H1 (cell line): ENCODE measurements at regions not wholly inside any gene's neighbourhood (a gene's known extent, or its start where the extent isn't known, plus 50 kb on each side); places are given as distances from the start of the nearest gene placed in this dataset.

Experiments used
- CEBPB ChIP-seq: IDR thresholded peaks from 2 replicates; pipeline ENCODE4 v1.6.1; 2012; ENCODE audit warnings: low read depth, low read length
- CHD2 ChIP-seq: IDR thresholded peaks from 2 replicates; pipeline ENCODE4 v1.6.1; 2012; ENCODE audit warnings: low read length, improper control_type of control experiment
- EZH2 ChIP-seq: fragments of 200-600 bp; sonication (generic); IDR thresholded peaks from 2 replicates; pipeline ENCODE4 v1.7.1; 2012; ENCODE audit warnings: low read depth, mild to moderate bottlenecking, moderate library complexity, low read length, inconsistent platforms; ENCODE audit not compliant: severe bottlenecking
- POLR2AphosphoS5 ChIP-seq: IDR thresholded peaks from 2 replicates; pipeline ENCODE4 v1.6.1; 2011; ENCODE audit warnings: low read depth, low read length
- RFX5 ChIP-seq: IDR thresholded peaks from 2 replicates; pipeline ENCODE4 v1.6.1; 2011; ENCODE audit warnings: low read depth, low read length, improper control_type of control experiment, borderline replicate concordance
- SP1 ChIP-seq: IDR thresholded peaks from 2 replicates; pipeline ENCODE4 v1.6.1; 2011; ENCODE audit warnings: low read depth, low read length
- SRF ChIP-seq: IDR thresholded peaks from 2 replicates; pipeline ENCODE4 v1.6.1; 2011; ENCODE audit warnings: mild to moderate bottlenecking, low read depth, low read length, moderate library complexity
- TF ChIP-seq, protein P1 (sequence below), 3 experiments: IDR thresholded peaks; 1 replicate in 2 of 3; 2 replicates in 1 of 3; pipeline versions ENCODE4 v1.5.1 to v1.6.1; 2011; ENCODE audit warnings: low read length in 3 of 3, mild to moderate bottlenecking in 3 of 3, inconsistent platforms in 2 of 3, low read depth in 1 of 3, moderate library complexity in 1 of 3; ENCODE audit not compliant: insufficient read depth in 1 of 3; ENCODE audit errors: control extremely low read depth in 1 of 3
- TF ChIP-seq, protein P2 (sequence below): fragments of 300-600 bp; sonication (generic); IDR thresholded peaks from 2 replicates; pipeline ENCODE4 v1.7.1; 2012; ENCODE audit warnings: low read length, moderate library complexity, mild to moderate bottlenecking, inconsistent platforms; ENCODE audit not compliant: insufficient replicate concordance

DNA sequence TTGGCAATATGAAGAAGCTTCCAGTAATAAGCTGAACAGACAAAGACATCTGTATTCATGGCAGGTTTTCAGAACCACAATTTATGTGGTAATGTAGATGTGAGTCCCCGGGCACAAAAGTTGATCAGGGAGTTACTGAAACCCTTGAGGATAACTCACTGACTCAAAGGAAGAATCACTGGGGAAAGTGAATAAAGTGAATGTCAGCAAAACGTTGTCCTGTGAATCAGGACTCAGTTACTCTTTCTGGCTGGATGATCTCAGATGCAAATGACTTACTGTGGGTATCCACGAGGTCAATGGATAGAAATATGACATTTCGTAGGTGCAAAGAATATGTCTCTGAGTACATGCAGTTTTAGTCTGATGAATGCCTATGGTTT is 172.8 kb upstream of the CTBP2 start:
- TF ChIP-seq SP1 (no peak), SRF (no peak), EZH2 (no peak), POLR2AphosphoS5 (no peak), RFX5 (no peak), CEBPB (no peak), CHD2 (no peak)
- TF ChIP-seq, protein P1, sequence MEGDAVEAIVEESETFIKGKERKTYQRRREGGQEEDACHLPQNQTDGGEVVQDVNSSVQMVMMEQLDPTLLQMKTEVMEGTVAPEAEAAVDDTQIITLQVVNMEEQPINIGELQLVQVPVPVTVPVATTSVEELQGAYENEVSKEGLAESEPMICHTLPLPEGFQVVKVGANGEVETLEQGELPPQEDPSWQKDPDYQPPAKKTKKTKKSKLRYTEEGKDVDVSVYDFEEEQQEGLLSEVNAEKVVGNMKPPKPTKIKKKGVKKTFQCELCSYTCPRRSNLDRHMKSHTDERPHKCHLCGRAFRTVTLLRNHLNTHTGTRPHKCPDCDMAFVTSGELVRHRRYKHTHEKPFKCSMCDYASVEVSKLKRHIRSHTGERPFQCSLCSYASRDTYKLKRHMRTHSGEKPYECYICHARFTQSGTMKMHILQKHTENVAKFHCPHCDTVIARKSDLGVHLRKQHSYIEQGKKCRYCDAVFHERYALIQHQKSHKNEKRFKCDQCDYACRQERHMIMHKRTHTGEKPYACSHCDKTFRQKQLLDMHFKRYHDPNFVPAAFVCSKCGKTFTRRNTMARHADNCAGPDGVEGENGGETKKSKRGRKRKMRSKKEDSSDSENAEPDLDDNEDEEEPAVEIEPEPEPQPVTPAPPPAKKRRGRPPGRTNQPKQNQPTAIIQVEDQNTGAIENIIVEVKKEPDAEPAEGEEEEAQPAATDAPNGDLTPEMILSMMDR (IDR thresholded peaks at IDR 0.05; ENCODE audit: control extremely low read depth in 1 of 3, insufficient read depth in 1 of 3, low read depth in 1 of 3, low read length in 3 of 3): no peak
- TF ChIP-seq, protein P2, sequence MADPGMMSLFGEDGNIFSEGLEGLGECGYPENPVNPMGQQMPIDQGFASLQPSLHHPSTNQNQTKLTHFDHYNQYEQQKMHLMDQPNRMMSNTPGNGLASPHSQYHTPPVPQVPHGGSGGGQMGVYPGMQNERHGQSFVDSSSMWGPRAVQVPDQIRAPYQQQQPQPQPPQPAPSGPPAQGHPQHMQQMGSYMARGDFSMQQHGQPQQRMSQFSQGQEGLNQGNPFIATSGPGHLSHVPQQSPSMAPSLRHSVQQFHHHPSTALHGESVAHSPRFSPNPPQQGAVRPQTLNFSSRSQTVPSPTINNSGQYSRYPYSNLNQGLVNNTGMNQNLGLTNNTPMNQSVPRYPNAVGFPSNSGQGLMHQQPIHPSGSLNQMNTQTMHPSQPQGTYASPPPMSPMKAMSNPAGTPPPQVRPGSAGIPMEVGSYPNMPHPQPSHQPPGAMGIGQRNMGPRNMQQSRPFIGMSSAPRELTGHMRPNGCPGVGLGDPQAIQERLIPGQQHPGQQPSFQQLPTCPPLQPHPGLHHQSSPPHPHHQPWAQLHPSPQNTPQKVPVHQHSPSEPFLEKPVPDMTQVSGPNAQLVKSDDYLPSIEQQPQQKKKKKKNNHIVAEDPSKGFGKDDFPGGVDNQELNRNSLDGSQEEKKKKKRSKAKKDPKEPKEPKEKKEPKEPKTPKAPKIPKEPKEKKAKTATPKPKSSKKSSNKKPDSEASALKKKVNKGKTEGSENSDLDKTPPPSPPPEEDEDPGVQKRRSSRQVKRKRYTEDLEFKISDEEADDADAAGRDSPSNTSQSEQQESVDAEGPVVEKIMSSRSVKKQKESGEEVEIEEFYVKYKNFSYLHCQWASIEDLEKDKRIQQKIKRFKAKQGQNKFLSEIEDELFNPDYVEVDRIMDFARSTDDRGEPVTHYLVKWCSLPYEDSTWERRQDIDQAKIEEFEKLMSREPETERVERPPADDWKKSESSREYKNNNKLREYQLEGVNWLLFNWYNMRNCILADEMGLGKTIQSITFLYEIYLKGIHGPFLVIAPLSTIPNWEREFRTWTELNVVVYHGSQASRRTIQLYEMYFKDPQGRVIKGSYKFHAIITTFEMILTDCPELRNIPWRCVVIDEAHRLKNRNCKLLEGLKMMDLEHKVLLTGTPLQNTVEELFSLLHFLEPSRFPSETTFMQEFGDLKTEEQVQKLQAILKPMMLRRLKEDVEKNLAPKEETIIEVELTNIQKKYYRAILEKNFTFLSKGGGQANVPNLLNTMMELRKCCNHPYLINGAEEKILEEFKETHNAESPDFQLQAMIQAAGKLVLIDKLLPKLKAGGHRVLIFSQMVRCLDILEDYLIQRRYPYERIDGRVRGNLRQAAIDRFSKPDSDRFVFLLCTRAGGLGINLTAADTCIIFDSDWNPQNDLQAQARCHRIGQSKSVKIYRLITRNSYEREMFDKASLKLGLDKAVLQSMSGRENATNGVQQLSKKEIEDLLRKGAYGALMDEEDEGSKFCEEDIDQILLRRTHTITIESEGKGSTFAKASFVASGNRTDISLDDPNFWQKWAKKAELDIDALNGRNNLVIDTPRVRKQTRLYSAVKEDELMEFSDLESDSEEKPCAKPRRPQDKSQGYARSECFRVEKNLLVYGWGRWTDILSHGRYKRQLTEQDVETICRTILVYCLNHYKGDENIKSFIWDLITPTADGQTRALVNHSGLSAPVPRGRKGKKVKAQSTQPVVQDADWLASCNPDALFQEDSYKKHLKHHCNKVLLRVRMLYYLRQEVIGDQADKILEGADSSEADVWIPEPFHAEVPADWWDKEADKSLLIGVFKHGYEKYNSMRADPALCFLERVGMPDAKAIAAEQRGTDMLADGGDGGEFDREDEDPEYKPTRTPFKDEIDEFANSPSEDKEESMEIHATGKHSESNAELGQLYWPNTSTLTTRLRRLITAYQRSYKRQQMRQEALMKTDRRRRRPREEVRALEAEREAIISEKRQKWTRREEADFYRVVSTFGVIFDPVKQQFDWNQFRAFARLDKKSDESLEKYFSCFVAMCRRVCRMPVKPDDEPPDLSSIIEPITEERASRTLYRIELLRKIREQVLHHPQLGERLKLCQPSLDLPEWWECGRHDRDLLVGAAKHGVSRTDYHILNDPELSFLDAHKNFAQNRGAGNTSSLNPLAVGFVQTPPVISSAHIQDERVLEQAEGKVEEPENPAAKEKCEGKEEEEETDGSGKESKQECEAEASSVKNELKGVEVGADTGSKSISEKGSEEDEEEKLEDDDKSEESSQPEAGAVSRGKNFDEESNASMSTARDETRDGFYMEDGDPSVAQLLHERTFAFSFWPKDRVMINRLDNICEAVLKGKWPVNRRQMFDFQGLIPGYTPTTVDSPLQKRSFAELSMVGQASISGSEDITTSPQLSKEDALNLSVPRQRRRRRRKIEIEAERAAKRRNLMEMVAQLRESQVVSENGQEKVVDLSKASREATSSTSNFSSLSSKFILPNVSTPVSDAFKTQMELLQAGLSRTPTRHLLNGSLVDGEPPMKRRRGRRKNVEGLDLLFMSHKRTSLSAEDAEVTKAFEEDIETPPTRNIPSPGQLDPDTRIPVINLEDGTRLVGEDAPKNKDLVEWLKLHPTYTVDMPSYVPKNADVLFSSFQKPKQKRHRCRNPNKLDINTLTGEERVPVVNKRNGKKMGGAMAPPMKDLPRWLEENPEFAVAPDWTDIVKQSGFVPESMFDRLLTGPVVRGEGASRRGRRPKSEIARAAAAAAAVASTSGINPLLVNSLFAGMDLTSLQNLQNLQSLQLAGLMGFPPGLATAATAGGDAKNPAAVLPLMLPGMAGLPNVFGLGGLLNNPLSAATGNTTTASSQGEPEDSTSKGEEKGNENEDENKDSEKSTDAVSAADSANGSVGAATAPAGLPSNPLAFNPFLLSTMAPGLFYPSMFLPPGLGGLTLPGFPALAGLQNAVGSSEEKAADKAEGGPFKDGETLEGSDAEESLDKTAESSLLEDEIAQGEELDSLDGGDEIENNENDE: no peak
